BJ (cell line): ENCODE measurements at regions not wholly inside any gene's neighbourhood (a gene's known extent, or its start where the extent isn't known, plus 50 kb on each side); places are given as distances from the start of the nearest gene placed in this dataset.

Experiments used
- CTCF ChIA-PET: fragments of 350-600 bp; formaldehyde crosslinking; extraction: SDS; loops from one replicate; lab custom pipeline; 2021; ENCODE audit warnings: antibody characterized with exemption, inconsistent platforms; lab: Yijun Ruan, JAX
- POLR2A ChIA-PET: fragments of 300-600 bp; sonication (Branson Sonifier 250); formaldehyde crosslinking; extraction: SDS; loops from one replicate; lab custom pipeline; 2021; ENCODE audit warnings: antibody characterized with exemption; lab: Charles Lee
- DNase-seq: peaks from one replicate; pipeline ENCODE4 v3.0.0-alpha.2; 2011; ENCODE audit warnings: low read depth
- H3K27me3 ChIP-seq: 2 replicates; pipeline ENCODE4 v1.6.0; 2011; ENCODE audit warnings: low read length; ENCODE audit not compliant: control insufficient read depth, insufficient read depth
- H3K36me3 ChIP-seq: 2 replicates; pipeline ENCODE4 v1.5.1; 2011; ENCODE audit warnings: low read length; ENCODE audit not compliant: control insufficient read depth, insufficient read depth
- H3K4me3 ChIP-seq: 2 replicates; pipeline ENCODE4 v1.5.1; 2011; ENCODE audit warnings: low read depth, mild to moderate bottlenecking, control low read depth, low read length
- TF ChIP-seq, protein P1 (sequence below): IDR thresholded peaks from 2 replicates; pipeline ENCODE4 v1.5.1; 2011; ENCODE audit warnings: low read depth, mild to moderate bottlenecking, control low read depth, inconsistent platforms, low read length, moderate library complexity; ENCODE audit not compliant: insufficient read depth

DNA sequence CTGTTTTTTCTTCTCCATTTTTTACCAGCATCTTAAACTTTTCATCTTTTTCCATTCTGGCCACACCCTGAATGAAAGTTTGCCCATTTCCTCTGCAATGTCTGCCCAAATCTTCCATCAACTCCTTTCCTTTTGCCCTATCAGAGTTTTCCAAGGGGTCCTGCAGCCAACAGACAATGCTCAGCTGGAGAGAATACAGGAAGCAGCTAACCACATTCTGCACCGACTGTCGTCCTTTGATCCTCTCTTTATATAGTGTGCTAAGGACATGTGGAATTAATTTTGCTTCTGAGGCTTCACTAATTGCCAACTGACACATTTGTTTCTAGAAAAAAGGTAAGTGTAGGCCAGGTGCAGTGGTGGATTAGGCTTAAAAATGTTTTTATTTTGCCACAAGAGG, 50.5 kb upstream of the DLX2 start:
- DNase-seq: no peak
- H3K4me3 ChIP-seq: no peak overlapping the region
- TF ChIP-seq, protein P1, sequence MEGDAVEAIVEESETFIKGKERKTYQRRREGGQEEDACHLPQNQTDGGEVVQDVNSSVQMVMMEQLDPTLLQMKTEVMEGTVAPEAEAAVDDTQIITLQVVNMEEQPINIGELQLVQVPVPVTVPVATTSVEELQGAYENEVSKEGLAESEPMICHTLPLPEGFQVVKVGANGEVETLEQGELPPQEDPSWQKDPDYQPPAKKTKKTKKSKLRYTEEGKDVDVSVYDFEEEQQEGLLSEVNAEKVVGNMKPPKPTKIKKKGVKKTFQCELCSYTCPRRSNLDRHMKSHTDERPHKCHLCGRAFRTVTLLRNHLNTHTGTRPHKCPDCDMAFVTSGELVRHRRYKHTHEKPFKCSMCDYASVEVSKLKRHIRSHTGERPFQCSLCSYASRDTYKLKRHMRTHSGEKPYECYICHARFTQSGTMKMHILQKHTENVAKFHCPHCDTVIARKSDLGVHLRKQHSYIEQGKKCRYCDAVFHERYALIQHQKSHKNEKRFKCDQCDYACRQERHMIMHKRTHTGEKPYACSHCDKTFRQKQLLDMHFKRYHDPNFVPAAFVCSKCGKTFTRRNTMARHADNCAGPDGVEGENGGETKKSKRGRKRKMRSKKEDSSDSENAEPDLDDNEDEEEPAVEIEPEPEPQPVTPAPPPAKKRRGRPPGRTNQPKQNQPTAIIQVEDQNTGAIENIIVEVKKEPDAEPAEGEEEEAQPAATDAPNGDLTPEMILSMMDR: no peak
- H3K27me3 ChIP-seq: peaks cover 12% of the 10 kb centered on the region
- no peaks in the 10 kb centered on the region for H3K36me3 ChIP-seq
- ChIA-PET POLR2A (no interaction called here), CTCF (no interaction called here)

DNA sequence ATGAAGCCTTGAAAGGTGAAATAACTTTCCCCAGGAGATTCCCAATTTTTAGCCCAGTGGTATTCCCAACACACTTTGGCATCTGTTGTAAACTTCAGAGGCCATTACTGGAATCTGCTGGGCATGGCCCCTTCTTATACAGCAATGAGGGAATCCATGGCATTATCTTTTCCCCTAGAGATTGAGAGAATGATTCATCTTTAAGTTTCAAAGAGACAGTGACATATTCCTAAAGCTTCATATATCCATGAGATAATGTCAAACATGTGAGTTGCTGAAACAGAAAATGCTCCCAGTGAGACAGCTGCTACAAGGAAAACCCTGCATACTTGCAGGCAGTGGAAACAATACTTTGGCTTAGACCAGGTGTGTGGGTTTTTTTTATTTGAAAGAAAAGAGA, 51.1 kb upstream of the DLX2 start:
- no peaks in the 10 kb centered on the region for H3K36me3 ChIP-seq
- DNase-seq: no peak
- CTCF ChIA-PET: interaction anchor here (1.4 kb wide), 1 partner anchor 308 kb away, joined by 4 read pairs; no protein-coding TSS in a partner anchor
- TF ChIP-seq, protein P1: no peak
- H3K27me3 ChIP-seq: peaks cover 12% of the 10 kb centered on the region
- POLR2A ChIA-PET: no interaction called here
- H3K4me3 ChIP-seq: no peak overlapping the region

DNA sequence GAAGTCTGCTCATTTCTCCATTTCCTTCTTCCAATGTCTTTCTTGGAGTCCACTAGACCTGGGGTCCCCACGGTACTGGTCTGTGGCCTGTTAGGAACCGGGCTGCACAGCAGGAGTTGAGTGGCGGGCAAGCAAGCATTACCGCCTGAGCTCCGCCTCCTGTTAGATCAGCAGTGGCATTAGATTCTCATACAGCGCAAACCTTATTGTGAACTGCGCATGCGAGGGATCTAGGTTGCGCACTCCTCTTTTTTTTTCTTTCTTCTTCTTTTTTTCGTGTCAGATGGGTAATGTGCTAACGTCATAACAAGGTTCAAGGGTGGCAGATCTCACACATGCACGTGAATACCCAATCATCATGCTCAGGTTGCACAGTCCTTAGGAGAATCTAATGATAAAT, 53.1 kb upstream of the DLX2 start:
- no peaks in the 10 kb centered on the region for H3K36me3 ChIP-seq
- ChIA-PET CTCF (no interaction called here), POLR2A (no interaction called here)
- no peak overlapping the region for H3K4me3 ChIP-seq
- TF ChIP-seq, protein P1: no peak
- DNase-seq: no peak
- H3K27me3 ChIP-seq: peaks cover 12% of the 10 kb centered on the region

DNA sequence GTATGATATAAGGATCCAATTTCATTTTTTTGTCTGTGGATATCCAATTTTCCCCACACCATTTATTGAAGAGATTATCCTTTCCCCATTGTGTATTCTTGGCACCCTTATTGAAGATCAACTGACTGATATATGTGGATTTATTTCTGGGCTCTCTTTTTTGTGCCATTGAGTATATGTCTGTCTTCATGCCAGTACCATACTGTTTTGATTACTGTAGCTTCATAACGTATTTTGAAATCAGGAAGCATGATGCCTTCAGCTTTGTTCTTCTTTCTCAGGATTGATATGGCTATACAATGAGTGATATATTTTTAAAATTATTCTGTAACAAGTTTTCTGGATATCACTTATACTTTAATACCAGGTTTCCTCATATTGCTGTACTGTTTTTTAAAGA, 58.1 kb upstream of the DLX2 start:
- Histone ChIP-seq H3K4me3 (no peak overlapping the region), H3K36me3 (no peaks in the 10 kb centered on the region), H3K27me3 (peaks cover 4% of the 10 kb centered on the region)
- ChIA-PET CTCF (interaction anchor here (1.4 kb wide), 1 partner anchor 12 kb away, joined by 9 read pairs; no protein-coding TSS in a partner anchor), POLR2A (no interaction called here)
- no peak for DNase-seq
- TF ChIP-seq, protein P1: no peak

DNA sequence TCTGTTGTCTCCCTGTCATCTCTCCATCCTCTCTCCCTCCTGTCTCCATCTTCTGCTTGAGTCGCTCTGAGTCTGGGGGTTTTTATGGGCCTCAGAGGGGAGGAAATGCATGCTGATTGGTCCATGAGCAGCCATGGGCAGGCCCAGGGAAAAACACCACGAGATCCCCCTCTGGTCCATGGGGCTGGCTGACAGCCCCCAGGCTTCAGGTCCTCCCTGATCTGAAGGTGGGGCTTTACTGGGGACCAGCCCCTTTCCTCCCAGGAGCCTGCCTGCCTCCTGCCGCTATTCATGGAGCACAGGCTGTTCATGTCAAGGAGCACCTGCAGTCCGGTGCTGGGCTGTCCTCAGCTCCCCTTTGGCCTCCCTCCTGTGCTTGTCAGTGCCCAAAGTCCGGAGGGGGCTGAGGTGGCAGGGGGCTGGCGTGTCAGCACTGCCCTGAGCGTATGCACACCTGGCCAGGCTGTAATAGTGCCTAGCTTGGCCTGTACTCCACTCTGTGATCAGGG, 59.6 kb upstream of the DLX2 start:
- ChIA-PET POLR2A (no interaction called here), CTCF (interaction anchor here (1.0 to 1.1 kb wide), 2 partner anchors 299 to 305 kb away, joined by 3 to 6 read pairs; no protein-coding TSS in a partner anchor)
- Histone ChIP-seq H3K27me3 (peaks cover 4% of the 10 kb centered on the region; the same call in 1 of the 2 replicates), H3K4me3 (no peak overlapping the region), H3K36me3 (no peaks in the 10 kb centered on the region)
- DNase-seq: no peak
- TF ChIP-seq, protein P1: no peak
